ENCODE measurements at regions not wholly inside any gene's neighbourhood (a gene's known extent, or its start where the extent isn't known, plus 50 kb on each side); places are given as distances from the start of the nearest gene placed in this dataset.

- H3K27me3 Mint-ChIP-seq: peaks cover 32% of the 10 kb centered on the region
- no peaks in the 10 kb centered on the region for H3K36me3 Mint-ChIP-seq (ENCODE audit: insufficient read depth)
- no peak overlapping the region for H3K4me3 Mint-ChIP-seq (ENCODE audit: low read depth)
- no peak for DNase-seq (ENCODE audit: low spot score, unreplicated experiment)
- no peaks in the 10 kb centered on the region for H3K4me1 Mint-ChIP-seq (ENCODE audit: low read depth)
- no peaks in the 10 kb centered on the region for H3K9me3 Mint-ChIP-seq (ENCODE audit: low read depth)
- H3K27ac Mint-ChIP-seq: no peak overlapping the region
- TF ChIP-seq CTCF (IDR thresholded peaks at IDR 0.05; ENCODE audit: unreplicated experiment): no peak
Measured at GRCh38 chr18:72452328-72452727, 91.8 kb downstream of the CBLN2 start.

- no peaks in the 10 kb centered on the region for H3K4me1 Mint-ChIP-seq (ENCODE audit: low read depth)
- peaks cover 60% of the 10 kb centered on the region for H3K27me3 Mint-ChIP-seq
- no peak overlapping the region for H3K27ac Mint-ChIP-seq
- no peaks in the 10 kb centered on the region for H3K36me3 Mint-ChIP-seq (ENCODE audit: insufficient read depth)
- H3K9me3 Mint-ChIP-seq (ENCODE audit: low read depth): no peaks in the 10 kb centered on the region
- DNase-seq (ENCODE audit: low spot score, unreplicated experiment): no peak
- H3K4me3 Mint-ChIP-seq (ENCODE audit: low read depth): no peak overlapping the region
- TF ChIP-seq CTCF (IDR thresholded peaks at IDR 0.05; ENCODE audit: unreplicated experiment): no peak
Measured at GRCh38 chr18:72444798-72445155, 99.4 kb downstream of the CBLN2 start.

- Mint-ChIP-seq H3K27ac (no peak overlapping the region), H3K4me3 (ENCODE audit: low read depth) (no peak overlapping the region), H3K27me3 (peaks cover 61% of the 10 kb centered on the region), H3K4me1 (ENCODE audit: low read depth) (no peaks in the 10 kb centered on the region), H3K36me3 (ENCODE audit: insufficient read depth) (no peaks in the 10 kb centered on the region), H3K9me3 (ENCODE audit: low read depth) (no peaks in the 10 kb centered on the region)
- DNase-seq (ENCODE audit: low spot score, unreplicated experiment): no peak
- TF ChIP-seq CTCF (IDR thresholded peaks at IDR 0.05; ENCODE audit: unreplicated experiment): no peak
Measured at GRCh38 chr18:72444111-72444797, 99.9 kb downstream of the CBLN2 start.

- H3K27me3 Mint-ChIP-seq: peaks cover 39% of the 10 kb centered on the region
- H3K4me1 Mint-ChIP-seq (ENCODE audit: low read depth): no peaks in the 10 kb centered on the region
- no peak for TF ChIP-seq CTCF (IDR thresholded peaks at IDR 0.05; ENCODE audit: unreplicated experiment)
- H3K4me3 Mint-ChIP-seq (ENCODE audit: low read depth): no peak overlapping the region
- DNase-seq (ENCODE audit: low spot score, unreplicated experiment): no peak
- H3K27ac Mint-ChIP-seq: no peak overlapping the region
- H3K9me3 Mint-ChIP-seq (ENCODE audit: low read depth): no peaks in the 10 kb centered on the region
- no peaks in the 10 kb centered on the region for H3K36me3 Mint-ChIP-seq (ENCODE audit: insufficient read depth)
Measured at GRCh38 chr18:72436401-72436800, 107.7 kb downstream of the CBLN2 start.

GRCh38 chr18:72433756-72434155 lies 110.4 kb downstream of the CBLN2 start:
- no peak overlapping the region for H3K27ac Mint-ChIP-seq
- H3K4me3 Mint-ChIP-seq (ENCODE audit: low read depth): no peak overlapping the region
- DNase-seq (ENCODE audit: low spot score, unreplicated experiment): no peak
- H3K27me3 Mint-ChIP-seq: peaks cover 29% of the 10 kb centered on the region
- no peaks in the 10 kb centered on the region for H3K4me1 Mint-ChIP-seq (ENCODE audit: low read depth)
- no peak for TF ChIP-seq CTCF (IDR thresholded peaks at IDR 0.05; ENCODE audit: unreplicated experiment)
- H3K36me3 Mint-ChIP-seq (ENCODE audit: insufficient read depth): no peaks in the 10 kb centered on the region
- H3K9me3 Mint-ChIP-seq (ENCODE audit: low read depth): peaks cover 3% of the 10 kb centered on the region
